Suprapubic skin (tissue), 4 donors: ENCODE measurements at regions not wholly inside any gene's neighbourhood (a gene's known extent, or its start where the extent isn't known, plus 50 kb on each side); places are given as distances from the start of the nearest gene placed in this dataset.

Experiments used
- EP300 ChIP-seq: sonication (generic); formaldehyde crosslinking; IDR thresholded peaks from one replicate; pipeline ENCODE4 v1.6.1; 2017; ENCODE audit warnings: antibody characterized with exemption
- POLR2A ChIP-seq, 2 donors: fragments of 450-650 bp; IDR thresholded peaks; one replicate each; pipeline ENCODE4 v1.6.1; 2017; ENCODE audit warnings: antibody characterized with exemption in 2 of 2, mild to moderate bottlenecking in 2 of 2, moderate library complexity in 2 of 2
- POLR2AphosphoS5 ChIP-seq, 3 donors: sonication (generic); formaldehyde crosslinking; IDR thresholded peaks; one replicate each; pipeline ENCODE4 v1.6.1; 2017; ENCODE audit warnings: antibody characterized with exemption in 3 of 3
- TF ChIP-seq, protein P1 (sequence below), 2 donors: fragments of 200-600 bp in 1 of 2; fragments of 450-650 bp in 1 of 2; sonication (generic) in 1 of 2; IDR thresholded peaks; one replicate each; pipeline ENCODE4 v1.5.1; 2016 to 2019; ENCODE audit warnings: antibody characterized with exemption in 2 of 2, mild to moderate bottlenecking in 1 of 2, moderate library complexity in 1 of 2

DNA sequence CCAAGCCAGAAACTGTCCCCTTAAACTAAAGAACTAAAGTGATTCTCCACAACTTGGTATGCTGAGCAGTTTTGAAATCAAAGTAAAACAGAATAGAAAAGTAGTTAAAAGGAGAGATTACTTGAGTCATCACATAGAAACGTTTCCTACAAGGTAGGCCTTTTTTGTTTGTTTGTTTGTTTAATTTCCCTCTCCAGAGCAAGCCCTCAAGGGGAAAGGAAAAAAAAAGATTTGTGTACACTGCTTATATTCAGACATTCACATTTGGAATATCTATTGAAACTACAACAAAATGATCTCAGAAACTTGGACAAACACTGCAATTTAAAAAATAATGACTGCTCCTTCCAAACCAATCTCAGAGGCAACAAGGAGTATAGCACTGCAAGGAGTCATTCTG, 304.7 kb upstream of the NREP start:
- TF ChIP-seq POLR2A (IDR thresholded peaks at IDR 0.05) (no peak), POLR2AphosphoS5 (IDR thresholded peaks at IDR 0.05) (no peak), EP300 (no peak)
- TF ChIP-seq, protein P1, sequence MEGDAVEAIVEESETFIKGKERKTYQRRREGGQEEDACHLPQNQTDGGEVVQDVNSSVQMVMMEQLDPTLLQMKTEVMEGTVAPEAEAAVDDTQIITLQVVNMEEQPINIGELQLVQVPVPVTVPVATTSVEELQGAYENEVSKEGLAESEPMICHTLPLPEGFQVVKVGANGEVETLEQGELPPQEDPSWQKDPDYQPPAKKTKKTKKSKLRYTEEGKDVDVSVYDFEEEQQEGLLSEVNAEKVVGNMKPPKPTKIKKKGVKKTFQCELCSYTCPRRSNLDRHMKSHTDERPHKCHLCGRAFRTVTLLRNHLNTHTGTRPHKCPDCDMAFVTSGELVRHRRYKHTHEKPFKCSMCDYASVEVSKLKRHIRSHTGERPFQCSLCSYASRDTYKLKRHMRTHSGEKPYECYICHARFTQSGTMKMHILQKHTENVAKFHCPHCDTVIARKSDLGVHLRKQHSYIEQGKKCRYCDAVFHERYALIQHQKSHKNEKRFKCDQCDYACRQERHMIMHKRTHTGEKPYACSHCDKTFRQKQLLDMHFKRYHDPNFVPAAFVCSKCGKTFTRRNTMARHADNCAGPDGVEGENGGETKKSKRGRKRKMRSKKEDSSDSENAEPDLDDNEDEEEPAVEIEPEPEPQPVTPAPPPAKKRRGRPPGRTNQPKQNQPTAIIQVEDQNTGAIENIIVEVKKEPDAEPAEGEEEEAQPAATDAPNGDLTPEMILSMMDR (IDR thresholded peaks at IDR 0.05): no peak
